MM.1S (cell line): ENCODE measurements at regions not wholly inside any gene's neighbourhood (a gene's known extent, or its start where the extent isn't known, plus 50 kb on each side); places are given as distances from the start of the nearest gene placed in this dataset.

Experiments used
- DNase-seq: peaks from one replicate; pipeline ENCODE4 v3.0.0-alpha.2; 2015
- H2AFZ ChIP-seq: fragments of 300-600 bp; sonication (generic); 2 replicates; pipeline ENCODE4 v1.6.0; 2016; ENCODE audit warnings: antibody characterized with exemption, low read length
- H3F3A ChIP-seq: fragments of 300-600 bp; sonication (generic); 2 replicates; pipeline ENCODE4 v1.6.1; 2016; ENCODE audit warnings: mild to moderate bottlenecking, antibody characterized with exemption, low read length, moderate library complexity, mixed read lengths; ENCODE audit not compliant: insufficient read depth
- H3K27ac ChIP-seq: fragments of 300-600 bp; sonication (generic); 2 replicates; pipeline ENCODE4 v1.5.1; 2016; ENCODE audit warnings: mild to moderate bottlenecking, low read length
- H3K27me3 ChIP-seq: fragments of 300-600 bp; sonication (generic); replicated peaks from 2 replicates; pipeline ENCODE4 v1.6.0; 2016; ENCODE audit warnings: low read length; ENCODE audit not compliant: insufficient read depth
- H3K36me3 ChIP-seq: fragments of 300-600 bp; sonication (generic); replicated peaks from 2 replicates; pipeline ENCODE4 v1.6.1; 2016; ENCODE audit warnings: mild to moderate bottlenecking, low read length, mixed read lengths; ENCODE audit not compliant: insufficient read depth
- H3K4me1 ChIP-seq: fragments of 300-600 bp; sonication (generic); 2 replicates; pipeline ENCODE4 v1.6.1; 2016; ENCODE audit warnings: low read length, mixed read lengths
- H3K4me2 ChIP-seq: fragments of 300-600 bp; sonication (generic); 2 replicates; pipeline ENCODE4 v1.6.0; 2016; ENCODE audit warnings: low read depth, low read length
- H3K4me3 ChIP-seq: fragments of 300-600 bp; sonication (generic); 2 replicates; pipeline ENCODE4 v1.5.1; 2016; ENCODE audit warnings: low read length, mixed read lengths
- H3K79me2 ChIP-seq: fragments of 300-600 bp; sonication (generic); 2 replicates; pipeline ENCODE4 v1.6.1; 2016; ENCODE audit warnings: mixed run types, low read length, mixed read lengths
- H3K9ac ChIP-seq: fragments of 300-600 bp; sonication (generic); 2 replicates; pipeline ENCODE4 v1.6.1; 2016; ENCODE audit warnings: low read length, mixed read lengths
- H3K9me2 ChIP-seq: fragments of 300-600 bp; sonication (generic); replicated peaks from 2 replicates; pipeline ENCODE4 v1.6.1; 2016; ENCODE audit warnings: mild to moderate bottlenecking, low read length, mixed read lengths; ENCODE audit not compliant: insufficient read depth
- H3K9me3 ChIP-seq: fragments of 300-600 bp; sonication (generic); replicated peaks from 2 replicates; pipeline ENCODE4 v1.6.1; 2016; ENCODE audit warnings: mild to moderate bottlenecking, low read length, mixed read lengths; ENCODE audit not compliant: insufficient read depth
- H4K20me1 ChIP-seq: fragments of 300-600 bp; sonication (generic); 2 replicates; pipeline ENCODE4 v1.6.1; 2016; ENCODE audit warnings: mild to moderate bottlenecking, low read length, moderate library complexity, mixed read lengths; ENCODE audit not compliant: insufficient read depth
- CTCF ChIP-seq: fragments of 300-600 bp; sonication (generic); IDR thresholded peaks from 2 replicates; pipeline ENCODE4 v1.5.1; 2016; ENCODE audit warnings: antibody characterized with exemption, low read length, mixed read lengths
- EZH2 ChIP-seq: fragments of 300-600 bp; sonication (generic); optimal IDR thresholded peaks from 2 replicates; pipeline ENCODE3; 2017; ENCODE audit warnings: low read depth, mild to moderate bottlenecking, antibody characterized with exemption, low read length, mixed read lengths
- EZH2phosphoT487 ChIP-seq: fragments of 300-600 bp; sonication (generic); IDR thresholded peaks from 2 replicates; pipeline ENCODE4 v1.6.1; 2018; ENCODE audit warnings: antibody characterized with exemption, low read length

DNA sequence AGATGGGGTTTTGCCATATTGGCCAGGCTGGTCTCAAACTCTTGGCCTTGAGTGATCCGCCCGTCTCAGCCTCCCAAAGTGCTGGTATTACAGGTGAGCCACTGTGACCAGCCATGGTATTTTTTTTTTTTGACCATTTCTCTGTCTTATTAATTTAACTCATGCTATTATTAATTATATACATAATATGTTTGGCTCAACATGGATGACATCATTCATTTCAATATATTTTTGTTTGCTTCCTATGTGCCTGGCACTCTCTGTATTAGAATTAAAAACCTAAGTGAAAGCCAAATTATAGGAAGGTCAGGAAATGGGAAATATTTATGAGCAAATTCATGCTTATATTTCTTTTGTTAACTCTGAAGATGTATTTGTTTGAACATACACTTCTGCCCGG, 55.8 kb upstream of the AKIRIN2 start:
- Histone ChIP-seq H4K20me1 (no peaks in the 10 kb centered on the region), H3K4me3 (no peak overlapping the region), H3F3A (no peaks in the 10 kb centered on the region), H3K4me2 (no peak overlapping the region), H3K27me3 (no peaks in the 10 kb centered on the region), H3K36me3 (no peaks in the 10 kb centered on the region), H3K27ac (no peak overlapping the region), H3K9me3 (no peaks in the 10 kb centered on the region), H3K9ac (no peak overlapping the region), H3K79me2 (no peaks in the 10 kb centered on the region), H3K4me1 (peaks cover 15% of the 10 kb centered on the region), H2AFZ (no peak overlapping the region), H3K9me2 (no peaks in the 10 kb centered on the region)
- no peak for DNase-seq
- no peak for TF ChIP-seq EZH2
- TF ChIP-seq EZH2phosphoT487, result no peak
- TF ChIP-seq CTCF, result no peak

DNA sequence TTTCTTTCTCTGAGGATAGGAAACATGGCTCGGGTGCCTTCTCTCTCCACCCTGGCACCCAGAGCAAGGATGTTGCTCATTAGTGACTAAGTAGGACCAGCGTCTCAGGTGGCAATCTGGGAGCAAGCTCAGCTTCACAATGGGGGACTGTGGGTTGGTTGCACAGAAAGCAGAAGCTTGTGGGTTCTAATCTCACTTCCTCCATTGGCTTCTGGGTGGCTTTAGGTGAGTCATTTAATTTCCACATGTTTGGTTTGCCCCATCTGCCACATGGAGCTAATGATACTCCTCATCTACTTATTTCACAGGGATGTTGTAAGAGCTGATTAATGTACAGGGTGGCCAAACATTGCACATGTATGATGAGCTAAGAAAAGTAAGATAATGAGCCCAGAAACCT, 54.8 kb upstream of the AKIRIN2 start:
- Histone ChIP-seq H3K4me3 (no peak overlapping the region), H2AFZ (no peak overlapping the region), H3K27me3 (no peaks in the 10 kb centered on the region), H3K36me3 (no peaks in the 10 kb centered on the region), H3K9me2 (no peaks in the 10 kb centered on the region), H3K9me3 (no peaks in the 10 kb centered on the region), H3K9ac (no peak overlapping the region), H3K4me1 (peaks cover 15% of the 10 kb centered on the region), H3K27ac (peak overlapping the region; percentile 27; the same call in 1 of the 2 replicates), H3K79me2 (no peaks in the 10 kb centered on the region), H4K20me1 (no peaks in the 10 kb centered on the region), H3F3A (no peaks in the 10 kb centered on the region), H3K4me2 (peak overlapping the region; percentile 19; the same call in 1 of the 2 replicates)
- TF ChIP-seq CTCF (no peak), EZH2 (no peak), EZH2phosphoT487 (no peak)
- DNase-seq, result peak; percentile 59

- Histone ChIP-seq H3K36me3 (no peaks in the 10 kb centered on the region), H3K4me1 (peaks cover 15% of the 10 kb centered on the region), H2AFZ (no peak overlapping the region), H3K79me2 (no peaks in the 10 kb centered on the region), H3K27ac (peak overlapping the region; percentile 27; the same call in 1 of the 2 replicates), H3K4me3 (no peak overlapping the region), H3K9me3 (no peaks in the 10 kb centered on the region), H3K4me2 (no peak overlapping the region), H3K27me3 (no peaks in the 10 kb centered on the region), H3F3A (no peaks in the 10 kb centered on the region), H3K9ac (no peak overlapping the region), H3K9me2 (no peaks in the 10 kb centered on the region), H4K20me1 (no peaks in the 10 kb centered on the region)
- TF ChIP-seq CTCF, result no peak
- TF ChIP-seq EZH2phosphoT487, result no peak
- TF ChIP-seq EZH2, result no peak
- DNase-seq, result no peak
Measured at GRCh38 chr6:87755708-87756671, 54.0 kb upstream of the AKIRIN2 start.
